ENCODE measurements at regions not wholly inside any gene's neighbourhood (a gene's known extent, or its start where the extent isn't known, plus 50 kb on each side); places are given as distances from the start of the nearest gene placed in this dataset.

DNA sequence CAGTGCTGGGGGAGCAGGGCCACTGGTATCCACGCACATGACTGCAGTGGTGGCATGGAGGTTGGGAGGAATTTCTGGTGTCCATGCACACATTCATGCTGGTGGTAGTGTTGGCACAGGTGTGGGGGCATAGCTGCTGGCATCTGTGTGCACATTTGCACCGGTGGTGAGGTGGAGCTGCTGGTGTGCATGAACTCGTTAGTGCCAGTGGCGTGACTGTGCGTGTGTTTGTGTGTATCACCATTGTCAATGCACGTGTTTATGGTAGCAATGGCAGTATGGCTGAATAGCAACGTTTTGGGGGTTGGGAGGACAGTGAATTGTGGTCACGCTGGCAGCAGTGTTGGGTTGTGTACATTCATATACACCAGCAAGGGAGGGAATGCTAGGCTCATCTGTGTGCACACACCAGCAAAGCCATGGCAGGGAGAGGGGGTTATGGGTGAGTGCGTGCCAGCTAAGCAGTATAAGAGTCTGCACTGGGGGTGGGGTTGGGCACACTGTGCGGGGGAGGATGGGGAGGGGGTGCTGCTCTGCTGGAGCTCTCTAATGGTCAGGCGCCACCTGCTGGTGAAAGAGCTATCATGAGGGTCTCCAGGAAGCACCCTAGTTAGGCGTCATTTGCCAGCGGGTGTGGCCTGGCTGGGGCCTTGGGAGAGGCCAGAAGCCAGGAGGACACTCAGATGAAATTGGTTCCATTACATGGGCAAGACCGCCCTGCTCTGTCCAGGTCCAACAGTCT lies 626.1 kb upstream of the ID4 start:
- TF ChIP-seq GATA2 (IDR thresholded peaks at IDR 0.05; ENCODE audit: low read depth, low read length) (no peak), GATA3 (IDR thresholded peaks at IDR 0.05; ENCODE audit: low read depth, low read length) (no peak)

GRCh38 chr6:19214231-19214630 lies 622.9 kb upstream of the ID4 start:
- no peak for TF ChIP-seq GATA2 (IDR thresholded peaks at IDR 0.05; ENCODE audit: low read depth, low read length)
- TF ChIP-seq GATA3 (IDR thresholded peaks at IDR 0.05; ENCODE audit: low read depth, low read length): no peak

GRCh38 chr6:19219931-19220330 lies 617.2 kb upstream of the ID4 start:
- TF ChIP-seq GATA2 (IDR thresholded peaks at IDR 0.05; ENCODE audit: low read depth, low read length) (no peak), GATA3 (IDR thresholded peaks at IDR 0.05; ENCODE audit: low read depth, low read length) (no peak)

DNA sequence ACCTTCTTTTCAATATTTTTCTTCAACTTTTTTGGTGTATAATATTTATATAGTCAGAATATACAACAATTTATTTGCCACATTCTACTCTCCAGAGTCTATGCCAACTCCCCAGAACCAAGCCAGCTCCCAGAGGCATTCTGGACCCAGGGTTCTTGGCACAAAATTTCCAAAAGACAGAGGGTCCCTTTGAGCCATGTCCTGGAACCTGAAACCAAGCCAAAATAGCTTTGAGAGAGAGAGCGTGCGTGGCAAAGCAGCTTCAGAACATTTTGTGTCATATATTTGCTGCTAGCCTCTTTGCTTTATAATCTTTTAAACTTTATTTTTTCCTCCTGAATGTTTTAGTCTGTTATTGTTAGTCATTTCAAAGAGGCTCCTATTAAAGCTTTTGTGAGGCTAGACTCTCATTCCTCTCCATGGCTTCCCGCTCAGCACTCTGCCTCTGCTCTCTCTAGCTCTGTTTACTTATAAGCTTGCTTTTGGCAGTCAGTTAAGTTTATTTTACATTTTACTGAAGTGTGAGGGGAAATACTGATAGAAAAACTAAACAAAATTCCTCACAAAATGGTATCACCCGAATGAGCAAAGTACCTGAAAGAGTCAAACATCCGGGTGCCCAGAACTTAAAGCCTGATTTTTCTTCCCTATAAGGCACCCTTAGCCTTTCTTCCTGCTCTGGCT lies 605.1 kb upstream of the ID4 start:
- TF ChIP-seq GATA3 (IDR thresholded peaks at IDR 0.05; ENCODE audit: low read depth, low read length): no peak
- TF ChIP-seq GATA2 (IDR thresholded peaks at IDR 0.05; ENCODE audit: low read depth, low read length): no peak

DNA sequence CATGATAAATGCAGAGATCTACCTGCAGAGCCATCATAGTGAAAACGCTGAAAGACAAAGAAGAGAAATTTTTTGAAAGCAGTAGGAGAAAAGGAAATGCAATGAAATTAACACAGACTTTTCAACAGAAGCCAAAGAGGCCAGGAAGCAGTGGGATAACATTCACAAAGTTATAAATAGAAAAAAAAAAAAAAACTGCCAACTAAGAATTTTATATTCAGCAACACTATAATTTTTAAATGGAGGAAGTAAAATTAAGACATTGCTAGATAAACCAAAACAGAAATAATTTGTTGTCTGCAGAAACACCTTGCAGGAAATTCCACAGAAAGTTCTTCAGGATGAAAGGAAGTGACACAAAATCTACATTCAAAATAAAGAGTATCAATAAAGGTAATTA lies 591.5 kb upstream of the ID4 start:
- TF ChIP-seq GATA3 (IDR thresholded peaks at IDR 0.05; ENCODE audit: low read depth, low read length) (no peak), GATA2 (IDR thresholded peaks at IDR 0.05; ENCODE audit: low read depth, low read length) (no peak)

- TF ChIP-seq GATA2 (IDR thresholded peaks at IDR 0.05; ENCODE audit: low read depth, low read length) (no peak), GATA3 (IDR thresholded peaks at IDR 0.05; ENCODE audit: low read depth, low read length) (no peak)
Observed at GRCh38 chr6:19261642-19262041, 575.5 kb upstream of the ID4 start.

GRCh38 chr6:19268117-19268516 lies 569.1 kb upstream of the ID4 start:
- TF ChIP-seq GATA2 (IDR thresholded peaks at IDR 0.05; ENCODE audit: low read depth, low read length): no peak
- no peak for TF ChIP-seq GATA3 (IDR thresholded peaks at IDR 0.05; ENCODE audit: low read depth, low read length)

DNA sequence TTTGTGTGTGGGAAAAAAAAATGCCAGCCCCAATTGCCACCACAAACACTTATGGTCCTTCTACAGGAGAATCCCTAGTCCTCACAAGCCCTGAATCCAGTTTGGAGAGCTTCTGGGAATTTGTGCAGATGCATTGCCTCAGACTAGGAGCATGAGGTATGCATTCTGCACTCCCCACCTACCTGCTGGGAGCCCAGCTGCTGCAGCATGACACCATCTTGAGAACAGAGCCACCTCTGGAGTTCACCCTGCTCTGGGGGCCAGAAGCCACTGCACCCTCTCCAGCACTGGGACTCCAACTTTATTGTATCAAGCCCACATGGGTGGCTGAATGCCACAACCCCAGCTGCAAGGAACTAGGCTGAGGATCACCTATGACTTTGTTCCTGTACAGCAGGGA lies 568.5 kb upstream of the ID4 start:
- TF ChIP-seq GATA3 (IDR thresholded peaks at IDR 0.05; ENCODE audit: low read depth, low read length) (no peak), GATA2 (IDR thresholded peaks at IDR 0.05; ENCODE audit: low read depth, low read length) (no peak)

GRCh38 chr6:19269341-19269898 lies 567.8 kb upstream of the ID4 start:
- no peak for TF ChIP-seq GATA3 (IDR thresholded peaks at IDR 0.05; ENCODE audit: low read depth, low read length)
- no peak for TF ChIP-seq GATA2 (IDR thresholded peaks at IDR 0.05; ENCODE audit: low read depth, low read length)

- TF ChIP-seq GATA2 (IDR thresholded peaks at IDR 0.05; ENCODE audit: low read depth, low read length): no peak
Observed at GRCh38 chr6:19270616-19271015, 566.6 kb upstream of the ID4 start.

DNA sequence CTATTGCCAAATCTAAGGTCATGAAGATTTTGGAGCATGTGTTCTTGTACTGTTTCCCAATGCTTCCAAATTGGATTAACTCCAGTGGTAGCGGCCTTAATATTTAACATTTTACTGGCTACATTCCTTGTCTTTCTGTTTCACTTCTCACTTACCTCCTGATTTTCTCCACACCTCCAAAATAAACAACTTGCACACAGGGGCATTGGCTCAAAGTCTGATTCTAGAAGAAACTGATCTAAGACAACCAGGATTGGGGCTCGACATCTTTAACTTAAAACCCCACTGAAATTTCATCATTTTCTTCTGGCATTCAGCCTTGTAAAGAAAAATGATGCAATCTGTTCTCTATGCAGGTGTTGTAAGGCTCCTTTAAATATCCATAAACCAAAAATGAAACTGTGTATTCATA lies 557.9 kb upstream of the ID4 start:
- TF ChIP-seq GATA2 (IDR thresholded peaks at IDR 0.05; ENCODE audit: low read depth, low read length) (no peak), GATA3 (IDR thresholded peaks at IDR 0.05; ENCODE audit: low read depth, low read length) (no peak)

DNA sequence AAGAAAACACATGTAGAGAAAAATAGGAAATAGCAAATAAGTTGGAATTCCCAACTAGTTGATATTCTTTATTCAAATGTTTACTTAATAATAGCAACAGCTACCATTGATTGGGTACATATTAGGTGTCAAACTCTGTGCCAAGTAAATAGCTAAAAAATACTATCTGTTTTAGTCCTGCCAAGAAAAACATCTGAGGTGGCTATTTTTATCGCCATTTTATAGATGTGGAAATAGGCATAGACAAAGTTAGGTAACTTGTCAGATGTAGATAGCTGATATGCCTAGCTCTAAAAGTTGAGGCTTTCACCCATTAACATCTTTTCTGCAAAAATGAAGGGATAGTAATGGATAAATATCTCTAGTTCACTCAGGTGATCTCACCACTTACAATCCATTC lies 549.2 kb upstream of the ID4 start:
- TF ChIP-seq GATA3 (IDR thresholded peaks at IDR 0.05; ENCODE audit: low read depth, low read length) (no peak), GATA2 (IDR thresholded peaks at IDR 0.05; ENCODE audit: low read depth, low read length) (no peak)

DNA sequence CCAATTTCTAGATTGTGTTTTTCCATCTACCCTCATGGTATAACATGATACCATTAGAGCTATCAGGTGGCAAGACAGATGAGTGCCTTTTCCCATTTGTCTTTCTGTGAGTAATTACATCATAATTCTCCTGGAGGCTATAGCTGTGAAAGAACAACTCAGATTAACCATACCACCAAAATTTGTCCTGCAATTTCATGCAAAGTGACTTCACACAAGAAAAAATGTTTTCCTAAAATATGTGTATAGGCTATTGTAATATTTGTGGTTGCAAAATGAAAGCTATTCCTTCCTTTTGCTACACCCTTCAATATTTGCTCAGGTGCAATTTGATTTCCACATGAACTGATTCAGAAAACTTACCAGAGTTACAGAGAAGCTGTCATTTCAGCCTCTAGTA lies 547.7 kb upstream of the ID4 start:
- no peak for TF ChIP-seq GATA3 (IDR thresholded peaks at IDR 0.05; ENCODE audit: low read depth, low read length)

DNA sequence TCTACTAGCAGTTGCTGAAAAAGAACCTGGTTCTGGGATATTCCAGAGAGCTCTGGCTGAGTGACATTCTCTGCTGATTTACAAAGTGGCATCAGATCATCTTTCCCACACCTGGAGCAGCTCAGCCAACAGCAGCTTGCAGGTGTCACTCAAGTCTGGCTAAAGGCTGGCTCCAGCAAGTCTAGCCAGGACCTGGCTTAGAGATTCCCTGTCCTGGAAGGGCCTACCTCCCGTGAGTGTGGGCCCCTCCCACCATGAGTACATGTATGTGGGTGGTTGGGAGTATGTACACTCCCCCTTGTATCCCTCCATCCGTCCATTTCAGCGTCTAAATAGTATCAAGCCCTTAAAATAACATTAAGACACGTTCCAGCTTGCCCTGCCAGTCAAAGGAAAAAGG lies 539.3 kb upstream of the ID4 start:
- TF ChIP-seq GATA3 (IDR thresholded peaks at IDR 0.05; ENCODE audit: low read depth, low read length) (no peak), GATA2 (IDR thresholded peaks at IDR 0.05; ENCODE audit: low read depth, low read length) (no peak)

- TF ChIP-seq GATA3 (IDR thresholded peaks at IDR 0.05; ENCODE audit: low read depth, low read length) (no peak), GATA2 (IDR thresholded peaks at IDR 0.05; ENCODE audit: low read depth, low read length) (no peak)
Observed at GRCh38 chr6:19298421-19298820, 538.7 kb upstream of the ID4 start.
